ENCODE measurements at regions not wholly inside any gene's neighbourhood (a gene's known extent, or its start where the extent isn't known, plus 50 kb on each side); places are given as distances from the start of the nearest gene placed in this dataset.

DNA sequence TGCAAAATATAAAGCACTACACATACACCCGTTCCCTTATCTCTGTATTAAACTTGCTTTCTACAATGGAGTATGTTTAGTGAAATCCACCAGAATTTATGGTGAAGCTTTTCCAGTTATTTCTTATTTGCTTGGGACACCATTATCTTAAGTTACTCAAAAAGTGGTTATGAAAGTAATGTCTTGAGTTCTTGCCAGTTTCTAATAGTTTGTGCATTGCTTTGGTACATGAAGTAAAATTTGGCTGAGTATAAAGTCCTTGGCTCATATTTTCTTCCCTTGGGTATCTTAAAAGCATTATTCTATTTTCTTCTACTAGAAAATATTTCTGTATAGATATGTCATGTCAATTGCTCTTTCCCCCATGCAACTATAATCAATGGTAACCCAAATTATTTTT lies 85.2 kb downstream of the POLR1F start:
- CTCF ChIA-PET = no interaction called here
- POLR2A ChIA-PET = no interaction called here

GRCh38 chr7:19621740-19622139 lies 87.1 kb downstream of the POLR1F start:
- ChIA-PET CTCF (no interaction called here), POLR2A (no interaction called here)

DNA sequence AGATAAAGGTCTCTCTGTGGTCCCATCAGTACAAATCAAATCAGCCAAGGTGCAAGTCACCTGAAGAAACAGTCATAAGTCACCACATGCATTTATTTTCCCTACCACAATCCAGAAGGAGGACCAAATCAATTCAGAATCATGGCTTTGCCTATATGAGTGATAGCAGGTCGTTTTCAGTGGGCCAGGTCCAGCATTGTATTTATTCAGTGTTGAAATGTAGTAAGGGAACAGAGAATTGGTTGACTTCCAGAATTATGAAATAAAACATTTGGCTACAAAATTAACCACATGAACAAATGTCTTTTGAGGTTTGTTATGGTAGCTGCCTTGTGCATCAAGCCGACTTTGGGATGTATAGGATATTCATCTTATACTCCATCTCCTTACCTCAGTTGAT lies 88.4 kb downstream of the POLR1F start:
- ChIA-PET POLR2A (no interaction called here), CTCF (no interaction called here)

DNA sequence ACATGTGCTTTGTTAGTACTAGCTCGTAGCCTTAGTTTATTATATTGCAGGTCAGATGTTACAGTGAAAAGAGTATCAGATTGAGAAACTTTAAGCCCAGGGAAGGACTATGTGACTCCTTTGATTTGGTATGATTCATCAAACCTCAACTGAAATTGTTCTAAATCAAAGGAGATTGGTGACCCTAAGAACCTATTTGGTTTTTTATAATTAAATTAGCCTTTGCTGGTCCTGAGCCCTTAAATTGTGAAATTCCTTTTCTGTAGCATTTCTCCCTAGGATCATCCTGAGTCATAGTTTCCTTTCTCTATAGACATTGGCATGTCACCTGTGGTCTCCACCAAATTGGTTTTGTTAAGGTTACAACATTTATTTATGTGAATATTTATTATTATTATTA lies 89.7 kb downstream of the POLR1F start:
- ChIA-PET CTCF (no interaction called here), POLR2A (no interaction called here)

DNA sequence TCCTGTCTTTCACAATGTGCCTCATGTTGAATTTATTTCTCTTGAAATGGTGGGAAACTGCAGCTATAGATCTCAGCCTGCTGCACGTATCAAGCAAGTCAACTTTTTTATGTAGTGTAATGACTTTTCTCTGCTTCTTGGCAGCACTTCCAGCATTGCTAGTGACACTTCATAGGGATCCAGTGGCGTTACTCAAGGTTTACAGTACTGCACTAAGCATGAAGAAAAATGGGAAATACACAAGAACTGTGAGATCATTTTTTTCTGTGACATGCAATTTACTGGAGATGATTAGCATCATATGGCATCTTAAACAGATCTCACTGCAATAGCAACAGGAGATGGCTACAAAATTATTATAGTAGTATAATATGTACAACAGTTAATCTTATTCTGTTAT lies 90.9 kb downstream of the POLR1F start:
- ChIA-PET CTCF (no interaction called here), POLR2A (no interaction called here)

DNA sequence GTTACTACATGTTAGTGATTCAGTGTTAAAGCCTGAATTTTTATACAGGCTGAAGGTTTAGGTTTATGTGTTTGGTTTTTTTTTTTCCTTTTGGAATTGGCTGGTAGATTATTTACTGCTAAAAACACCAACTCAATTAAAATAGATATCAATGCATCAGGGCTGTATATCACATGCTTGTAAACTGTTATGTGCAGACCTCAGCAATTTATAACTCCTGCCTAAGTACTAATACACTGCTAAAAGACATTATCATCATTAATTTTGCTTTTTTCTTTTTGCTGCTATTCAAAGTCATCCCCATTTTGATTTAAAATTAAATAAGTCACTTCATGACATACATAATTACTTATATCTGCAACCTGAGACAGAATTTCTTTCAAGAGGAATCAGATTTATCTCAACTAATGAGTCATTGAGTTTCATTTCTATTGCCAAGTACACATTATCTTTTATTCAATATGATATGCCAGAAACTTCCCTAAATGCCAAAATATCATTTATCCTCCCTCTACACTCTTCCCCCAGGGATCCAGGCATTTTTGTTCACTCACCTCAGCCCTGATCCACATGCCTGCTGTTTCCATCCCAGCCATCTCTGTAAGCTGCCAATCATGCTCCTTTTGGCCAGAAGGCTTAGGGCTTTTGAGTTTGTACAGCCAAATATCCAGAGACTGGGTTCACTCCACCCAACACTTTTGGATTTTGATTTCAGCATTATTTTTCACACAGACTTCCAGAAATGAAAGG lies 98.5 kb downstream of the POLR1F start:
- ChIA-PET CTCF (no interaction called here), POLR2A (no interaction called here)

DNA sequence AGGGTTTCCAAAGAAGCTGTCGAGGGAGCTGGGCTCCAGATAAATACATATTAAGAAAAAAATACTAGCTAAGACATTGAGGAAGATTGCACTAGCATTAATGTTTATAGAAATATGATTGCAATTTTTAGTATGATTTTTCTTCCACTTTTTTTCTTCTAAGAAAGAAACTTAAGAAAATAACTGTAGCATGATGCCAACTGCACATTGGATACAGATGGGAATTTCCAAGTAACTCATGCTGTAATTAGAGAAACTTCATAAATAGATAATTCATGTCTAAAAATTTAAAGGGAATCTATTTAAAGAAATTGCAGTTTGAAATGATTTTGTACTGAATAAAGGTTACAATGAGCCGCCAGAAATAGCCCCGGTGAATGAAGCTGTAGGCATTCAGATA lies 119.4 kb downstream of the POLR1F start:
- CTCF ChIA-PET = no interaction called here
- POLR2A ChIA-PET = no interaction called here

GRCh38 chr7:19587291-19587690 lies 121.5 kb downstream of the POLR1F start:
- CTCF ChIA-PET = no interaction called here
- POLR2A ChIA-PET = no interaction called here

- ChIA-PET POLR2A (no interaction called here), CTCF (no interaction called here)
Observed at GRCh38 chr7:19585761-19586160, 123.1 kb downstream of the POLR1F start.

DNA sequence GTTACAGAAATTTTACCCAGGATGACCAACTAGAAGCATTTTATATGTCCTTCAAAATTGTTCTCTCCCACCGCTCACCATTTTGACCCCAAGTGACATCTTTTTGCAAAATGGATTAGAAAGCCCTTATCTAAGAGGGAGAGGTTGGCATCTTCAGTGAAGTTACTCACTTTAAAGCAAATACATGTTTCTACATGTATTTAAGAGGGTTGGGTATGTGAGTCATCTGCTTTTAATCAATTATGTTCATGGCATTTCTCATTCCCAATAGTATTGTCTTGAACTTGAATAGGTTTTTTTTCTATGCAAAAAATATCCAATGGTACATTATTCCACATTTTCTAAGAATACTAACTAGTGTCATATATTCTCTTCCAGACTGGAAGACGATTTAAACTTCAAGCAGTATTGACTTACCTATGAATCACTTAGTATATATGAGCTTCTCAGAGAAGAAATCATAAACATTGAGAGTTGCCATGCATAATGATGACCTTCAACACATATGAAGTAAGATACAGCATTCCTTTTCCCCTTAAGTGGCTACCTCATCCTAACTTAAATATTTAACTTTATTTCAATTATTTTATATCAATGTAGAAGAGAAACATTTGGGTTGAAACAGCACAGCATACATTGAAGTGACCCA lies 132.8 kb downstream of the POLR1F start:
- CTCF ChIA-PET = no interaction called here
- POLR2A ChIA-PET = no interaction called here

GRCh38 chr7:19574131-19574530 lies 134.7 kb downstream of the POLR1F start:
- POLR2A ChIA-PET = no interaction called here

DNA sequence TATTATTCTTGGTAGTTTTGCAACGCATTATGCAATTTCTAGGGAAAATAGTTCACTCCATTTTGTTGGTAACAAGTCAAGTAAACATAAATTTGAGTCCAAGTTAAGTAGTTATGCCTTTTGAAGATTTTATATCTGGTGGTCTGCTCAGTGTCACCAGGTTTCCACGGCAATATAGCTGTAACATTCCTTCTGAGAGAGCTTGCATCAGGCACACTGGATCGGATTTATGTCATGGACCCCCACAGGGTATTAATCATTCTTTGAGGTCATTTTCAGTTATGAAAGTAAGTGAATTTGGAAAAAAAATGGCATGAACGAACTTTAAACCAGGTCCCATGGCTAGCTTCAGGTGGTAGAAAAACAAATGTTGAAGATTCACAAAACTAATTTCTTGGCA lies 136.3 kb downstream of the POLR1F start:
- ChIA-PET CTCF (no interaction called here), POLR2A (no interaction called here)

More at GRCh38 chr7:19574131-19574530, 134.7 kb downstream of the POLR1F start:
- CTCF ChIA-PET = no interaction called here

- POLR2A ChIA-PET = no interaction called here
- CTCF ChIA-PET = no interaction called here
Observed at GRCh38 chr7:19567011-19567410, 141.8 kb downstream of the POLR1F start.

DNA sequence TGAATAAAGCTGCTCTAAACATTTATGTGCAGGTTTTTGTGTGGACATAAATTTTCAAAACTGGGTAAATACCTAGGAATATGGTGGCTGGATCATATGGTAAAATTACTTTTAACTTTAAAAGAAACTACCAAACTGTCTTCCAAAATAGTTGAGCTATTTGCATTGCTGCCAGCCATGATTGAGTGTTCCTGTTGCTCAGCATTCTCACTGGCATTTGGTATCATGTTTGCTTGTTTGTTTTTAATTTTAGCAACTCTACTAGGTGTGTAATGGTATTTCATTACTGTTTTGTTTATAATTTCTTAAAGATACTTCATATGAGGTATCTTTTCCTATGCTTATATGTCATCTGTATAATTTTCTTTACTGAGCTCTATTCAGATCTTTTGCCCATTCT lies 143.2 kb downstream of the POLR1F start:
- CTCF ChIA-PET = no interaction called here
- POLR2A ChIA-PET = no interaction called here

DNA sequence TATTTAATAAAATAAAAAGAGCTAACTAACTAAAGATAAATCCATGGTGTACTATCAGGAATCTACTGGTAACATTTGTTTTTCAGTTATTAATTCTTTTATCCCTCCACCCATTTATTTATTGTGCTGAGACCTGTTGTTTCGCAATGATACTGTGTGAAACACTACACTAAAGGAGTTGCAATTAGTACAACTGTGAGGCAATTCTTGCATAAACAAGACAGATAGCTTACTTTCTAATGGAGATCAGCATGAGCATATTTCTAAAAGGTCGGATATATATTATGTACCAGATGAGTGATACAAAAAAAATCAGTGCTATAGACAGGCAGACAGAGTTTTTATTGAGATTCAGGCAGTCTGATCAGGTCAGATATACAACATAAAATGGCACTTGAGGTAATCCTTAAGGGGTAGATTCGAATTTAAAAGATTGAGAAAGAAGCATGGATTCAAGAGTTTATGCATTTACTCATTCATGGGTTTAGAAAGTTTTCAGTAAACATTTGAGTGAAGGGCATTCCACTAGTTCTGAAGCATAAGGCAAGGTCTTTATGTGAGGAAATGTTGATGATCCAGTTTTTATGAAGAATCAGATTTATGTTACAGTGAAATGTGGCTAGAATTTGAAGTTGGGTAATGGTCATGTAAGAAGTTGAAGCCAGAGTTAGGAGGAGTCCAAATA lies 147.6 kb downstream of the POLR1F start:
- ChIA-PET CTCF (no interaction called here), POLR2A (no interaction called here)

DNA sequence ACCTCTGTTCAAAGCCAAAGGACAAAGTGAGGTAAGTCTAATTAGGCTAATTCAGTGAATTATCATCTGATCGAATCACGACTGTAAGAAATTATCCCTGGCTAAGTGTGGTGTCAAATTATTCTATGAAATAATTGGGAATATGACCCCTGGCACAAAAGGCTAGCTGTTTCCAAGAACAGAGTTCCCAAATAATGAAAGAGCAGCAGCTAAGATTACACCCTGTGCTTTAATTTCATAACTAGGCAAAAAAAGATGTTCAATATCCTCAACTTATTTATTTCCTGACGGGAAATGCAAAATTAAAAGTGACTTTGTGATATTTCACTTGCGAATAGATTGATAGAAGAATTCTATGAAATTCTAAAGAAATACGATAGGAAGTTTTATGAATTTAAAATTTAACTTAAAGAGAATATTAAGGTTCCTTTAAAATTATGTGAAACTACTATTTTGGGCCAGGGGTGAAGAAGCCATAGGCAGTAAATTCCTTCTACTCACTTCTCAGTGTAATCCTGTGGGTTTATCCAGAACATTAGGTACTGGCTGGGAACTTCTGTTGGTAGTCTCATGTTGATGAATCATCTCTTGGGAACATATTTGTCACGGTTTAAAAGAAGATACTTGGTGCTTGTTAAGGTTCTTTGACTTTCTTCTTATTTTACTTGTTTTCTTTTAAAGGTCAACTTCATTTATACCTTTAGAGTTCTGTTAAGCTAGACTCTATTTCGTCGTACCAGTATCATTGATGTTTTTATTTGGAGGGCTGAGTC lies 148.5 kb downstream of the POLR1F start:
- ChIA-PET POLR2A (no interaction called here), CTCF (no interaction called here)

DNA sequence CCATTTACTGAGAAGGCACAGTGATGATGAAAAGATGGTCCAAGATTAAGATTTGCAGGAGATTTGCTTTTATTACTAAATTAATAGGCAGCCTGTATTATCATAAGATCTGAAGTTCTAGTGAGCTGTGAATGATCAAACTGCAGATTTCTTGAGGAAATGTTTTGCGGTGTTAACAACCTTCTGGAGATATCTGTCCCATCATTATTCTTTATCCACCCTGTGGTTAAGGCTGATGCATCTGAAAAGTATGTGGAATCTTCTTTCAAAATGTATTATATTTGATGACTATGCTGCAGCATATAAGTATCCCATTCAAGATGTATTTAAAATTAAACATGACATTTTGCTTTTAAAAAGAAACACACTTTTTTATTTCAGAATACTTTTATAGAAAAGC lies 150.3 kb downstream of the POLR1F start:
- CTCF ChIA-PET = no interaction called here
- POLR2A ChIA-PET = no interaction called here

- POLR2A ChIA-PET = no interaction called here
- CTCF ChIA-PET = no interaction called here
Observed at GRCh38 chr7:19557726-19558465, 150.9 kb downstream of the POLR1F start.

GRCh38 chr7:19554581-19554980 lies 154.3 kb downstream of the POLR1F start:
- POLR2A ChIA-PET = no interaction called here
- CTCF ChIA-PET = no interaction called here

DNA sequence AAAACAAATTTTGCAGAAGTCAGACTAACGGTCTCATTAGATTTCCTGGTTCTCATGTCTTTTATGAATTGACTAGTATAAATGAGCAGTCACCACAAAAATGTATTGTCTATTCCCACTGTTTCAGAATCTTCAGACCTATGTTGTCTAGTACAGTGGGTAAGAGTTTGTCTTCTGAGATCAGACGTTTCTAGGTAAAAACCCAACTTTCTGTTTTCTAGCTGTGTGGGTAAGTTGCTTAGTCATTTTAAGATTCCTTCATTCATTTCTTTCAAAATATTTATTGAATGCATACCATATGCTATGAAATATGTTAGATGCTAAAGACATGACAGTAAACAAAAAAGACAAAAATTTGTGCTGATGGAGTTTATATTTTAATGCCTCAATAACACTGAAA lies 156.3 kb downstream of the POLR1F start:
- ChIA-PET CTCF (no interaction called here), POLR2A (no interaction called here)
